BE2C (cell line): ENCODE measurements at regions not wholly inside any gene's neighbourhood (a gene's known extent, or its start where the extent isn't known, plus 50 kb on each side); places are given as distances from the start of the nearest gene placed in this dataset.

Source experiments
- DNase-seq: peaks from one replicate; pipeline ENCODE4 v3.0.0-alpha.2; 2020
- H3K27me3 ChIP-seq: fragments of 250-450 bp; sonication (Bioruptor Pico); 2 replicates; pipeline ENCODE4 v1.5.1; 2020; ENCODE audit warnings: mild to moderate bottlenecking
- H3K36me3 ChIP-seq: fragments of 250-450 bp; sonication (Bioruptor Pico); 2 replicates; pipeline ENCODE4 v1.5.1; 2020; ENCODE audit warnings: mild to moderate bottlenecking
- H3K4me1 ChIP-seq: fragments of 250-450 bp; sonication (Bioruptor Pico); 2 replicates; pipeline ENCODE4 v1.5.1; 2020
- H3K4me3 ChIP-seq: 2 replicates; pipeline ENCODE4 v1.5.1; 2011; ENCODE audit warnings: low read depth, low read length
- H3K9me3 ChIP-seq: fragments of 250-450 bp; sonication (Bioruptor Pico); 2 replicates; pipeline ENCODE4 v1.5.1; 2020
- CTCF ChIP-seq: IDR thresholded peaks from 2 replicates; pipeline ENCODE4 v1.5.1; 2012; ENCODE audit warnings: mild to moderate bottlenecking, low read depth, low read length

GRCh38 chr6:43916924-43917877 lies 147.2 kb downstream of the VEGFA start:
- DNase-seq: peak; percentile 62
- H3K36me3 ChIP-seq: no peaks in the 10 kb centered on the region
- no peak for TF ChIP-seq CTCF
- H3K27me3 ChIP-seq: no peaks in the 10 kb centered on the region
- peaks cover 46% of the 10 kb centered on the region for H3K4me1 ChIP-seq
- H3K4me3 ChIP-seq: no peak overlapping the region
- H3K9me3 ChIP-seq: no peaks in the 10 kb centered on the region

- Histone ChIP-seq H3K4me3 (no peak overlapping the region), H3K9me3 (no peaks in the 10 kb centered on the region), H3K36me3 (no peaks in the 10 kb centered on the region), H3K27me3 (no peaks in the 10 kb centered on the region), H3K4me1 (peaks cover 51% of the 10 kb centered on the region)
- no peak for TF ChIP-seq CTCF
- no peak for DNase-seq
Measured at GRCh38 chr6:43915986-43916923, 146.2 kb downstream of the VEGFA start.

- peaks cover 56% of the 10 kb centered on the region for H3K4me1 ChIP-seq
- H3K9me3 ChIP-seq: no peaks in the 10 kb centered on the region
- no peaks in the 10 kb centered on the region for H3K27me3 ChIP-seq
- no peaks in the 10 kb centered on the region for H3K36me3 ChIP-seq
- TF ChIP-seq CTCF: no peak
- DNase-seq: no peak
- H3K4me3 ChIP-seq: no peak overlapping the region
Measured at GRCh38 chr6:43915208-43915869, 145.3 kb downstream of the VEGFA start.

- Histone ChIP-seq H3K36me3 (no peaks in the 10 kb centered on the region), H3K4me1 (peaks cover 57% of the 10 kb centered on the region), H3K4me3 (no peak overlapping the region), H3K27me3 (no peaks in the 10 kb centered on the region), H3K9me3 (no peaks in the 10 kb centered on the region)
- DNase-seq: no peak
- no peak for TF ChIP-seq CTCF
Measured at GRCh38 chr6:43914272-43915147, 144.5 kb downstream of the VEGFA start.
